ENCODE measurements at regions not wholly inside any gene's neighbourhood (a gene's known extent, or its start where the extent isn't known, plus 50 kb on each side); places are given as distances from the start of the nearest gene placed in this dataset.

- Mint-ChIP-seq H3K27me3 (peaks cover 9% of the 10 kb centered on the region), H3K9me3 (peaks cover 3% of the 10 kb centered on the region), H3K4me1 (ENCODE audit: low read depth) (peaks cover 4% of the 10 kb centered on the region), H3K4me3 (no peak overlapping the region), H3K27ac (no peak overlapping the region), H3K36me3 (ENCODE audit: low read depth) (no peaks in the 10 kb centered on the region)
- intact Hi-C loops (cut with DNase I, micrococcal nuclease), result no loop called here
- POLR2A ChIA-PET, result no interaction called here
- DNase-seq (no peak), ATAC-seq (ENCODE audit: poor library complexity) (no peak)
- peaks cover 0 to 4% of the 10 kb centered on the region in 2 experiments for H3K27me3 ChIP-seq (ENCODE audit: control insufficient read depth in 1 of 2, insufficient read depth in 2 of 2, low read length in 2 of 2)
- TF ChIP-seq CTCF (IDR thresholded peaks at IDR 0.05), result no peak
- CTCF ChIA-PET, result no interaction called here
- H3K36me3 ChIP-seq (ENCODE audit: insufficient read depth, low read length), result no peaks in the 10 kb centered on the region
- no peak overlapping the region for H3K27ac ChIP-seq (ENCODE audit: low read depth in 1 of 2, low read length in 2 of 2)
- peaks cover 0 to 11% of the 10 kb centered on the region in 2 experiments for H3K9me3 ChIP-seq (ENCODE audit: control insufficient read depth in 1 of 2, insufficient read depth in 1 of 2, low read length in 2 of 2)
- H3K4me3 ChIP-seq (ENCODE audit: low read length), result no peak overlapping the region
- no peaks in the 10 kb centered on the region for H3K4me1 ChIP-seq (ENCODE audit: insufficient read depth, low read length)
Measured at GRCh38 chr2:11068856-11069526, 86.3 kb upstream of the SLC66A3 start.

- Histone ChIP-seq H3K4me3 (ENCODE audit: low read length) (no peak overlapping the region), H3K36me3 (ENCODE audit: insufficient read depth, low read length) (no peaks in the 10 kb centered on the region), H3K9me3 (ENCODE audit: control insufficient read depth in 1 of 2, insufficient read depth in 1 of 2, low read length in 2 of 2) (peaks cover 0 to 11% of the 10 kb centered on the region in 2 experiments), H3K4me1 (ENCODE audit: insufficient read depth, low read length) (no peaks in the 10 kb centered on the region), H3K27ac (ENCODE audit: low read depth in 1 of 2, low read length in 2 of 2) (no peak overlapping the region), H3K27me3 (ENCODE audit: control insufficient read depth in 1 of 2, insufficient read depth in 2 of 2, low read length in 2 of 2) (peaks cover 0 to 4% of the 10 kb centered on the region in 2 experiments)
- intact Hi-C loops (cut with DNase I, micrococcal nuclease), result no loop called here
- no peak for TF ChIP-seq CTCF (IDR thresholded peaks at IDR 0.05)
- Mint-ChIP-seq H3K4me1 (ENCODE audit: low read depth) (peaks cover 4% of the 10 kb centered on the region), H3K9me3 (peaks cover 3% of the 10 kb centered on the region), H3K27me3 (peaks cover 9% of the 10 kb centered on the region), H3K36me3 (ENCODE audit: low read depth) (no peaks in the 10 kb centered on the region), H3K27ac (no peak overlapping the region), H3K4me3 (no peak overlapping the region)
- no peak for ATAC-seq (ENCODE audit: poor library complexity)
- DNase-seq, result no peak
- ChIA-PET POLR2A (no interaction called here), CTCF (no interaction called here)
Measured at GRCh38 chr2:11069566-11070185, 85.6 kb upstream of the SLC66A3 start.

- Histone ChIP-seq H3K36me3 (ENCODE audit: insufficient read depth, low read length) (no peaks in the 10 kb centered on the region), H3K4me3 (ENCODE audit: low read length) (no peak overlapping the region), H3K27ac (ENCODE audit: low read depth in 1 of 2, low read length in 2 of 2) (no peak overlapping the region), H3K9me3 (ENCODE audit: control insufficient read depth in 1 of 2, insufficient read depth in 1 of 2, low read length in 2 of 2) (peaks cover 0 to 11% of the 10 kb centered on the region in 2 experiments), H3K4me1 (ENCODE audit: insufficient read depth, low read length) (no peaks in the 10 kb centered on the region), H3K27me3 (ENCODE audit: control insufficient read depth in 1 of 2, insufficient read depth in 2 of 2, low read length in 2 of 2) (peaks cover 0 to 4% of the 10 kb centered on the region in 2 experiments)
- ATAC-seq (ENCODE audit: poor library complexity) (no peak), DNase-seq (peak in 3 of 14 experiments; percentile 7 to 19 (median 11))
- Mint-ChIP-seq H3K4me3 (no peak overlapping the region), H3K27me3 (no peaks in the 10 kb centered on the region), H3K4me1 (ENCODE audit: low read depth) (peaks cover 4% of the 10 kb centered on the region), H3K36me3 (ENCODE audit: low read depth) (no peaks in the 10 kb centered on the region), H3K27ac (no peak overlapping the region), H3K9me3 (peaks cover 3% of the 10 kb centered on the region)
- ChIA-PET POLR2A (no interaction called here), CTCF (no interaction called here)
- intact Hi-C loops (cut with DNase I, micrococcal nuclease), result no loop called here
- no peak for TF ChIP-seq CTCF (IDR thresholded peaks at IDR 0.05)
Measured at GRCh38 chr2:11071211-11071610, 84.1 kb upstream of the SLC66A3 start.
